Glomerular visceral epithelial cell (primary cell): ENCODE measurements at regions not wholly inside any gene's neighbourhood (a gene's known extent, or its start where the extent isn't known, plus 50 kb on each side); places are given as distances from the start of the nearest gene placed in this dataset.

ENCODE experiments used
- DNase-seq: peaks from one replicate; pipeline ENCODE4 v3.0.0-alpha.2; 2016; ENCODE audit errors: extremely low spot score

- DNase-seq: no peak
Measured at GRCh38 chr16:88318051-88318450, 64.7 kb upstream of the ZNF469 start.

- DNase-seq: no peak
Measured at GRCh38 chr16:88318521-88318920, 64.2 kb upstream of the ZNF469 start.

GRCh38 chr16:88319116-88319965 lies 63.4 kb upstream of the ZNF469 start:
- DNase-seq: no peak

- no peak for DNase-seq
Measured at GRCh38 chr16:88320947-88321634, 61.7 kb upstream of the ZNF469 start.

DNA sequence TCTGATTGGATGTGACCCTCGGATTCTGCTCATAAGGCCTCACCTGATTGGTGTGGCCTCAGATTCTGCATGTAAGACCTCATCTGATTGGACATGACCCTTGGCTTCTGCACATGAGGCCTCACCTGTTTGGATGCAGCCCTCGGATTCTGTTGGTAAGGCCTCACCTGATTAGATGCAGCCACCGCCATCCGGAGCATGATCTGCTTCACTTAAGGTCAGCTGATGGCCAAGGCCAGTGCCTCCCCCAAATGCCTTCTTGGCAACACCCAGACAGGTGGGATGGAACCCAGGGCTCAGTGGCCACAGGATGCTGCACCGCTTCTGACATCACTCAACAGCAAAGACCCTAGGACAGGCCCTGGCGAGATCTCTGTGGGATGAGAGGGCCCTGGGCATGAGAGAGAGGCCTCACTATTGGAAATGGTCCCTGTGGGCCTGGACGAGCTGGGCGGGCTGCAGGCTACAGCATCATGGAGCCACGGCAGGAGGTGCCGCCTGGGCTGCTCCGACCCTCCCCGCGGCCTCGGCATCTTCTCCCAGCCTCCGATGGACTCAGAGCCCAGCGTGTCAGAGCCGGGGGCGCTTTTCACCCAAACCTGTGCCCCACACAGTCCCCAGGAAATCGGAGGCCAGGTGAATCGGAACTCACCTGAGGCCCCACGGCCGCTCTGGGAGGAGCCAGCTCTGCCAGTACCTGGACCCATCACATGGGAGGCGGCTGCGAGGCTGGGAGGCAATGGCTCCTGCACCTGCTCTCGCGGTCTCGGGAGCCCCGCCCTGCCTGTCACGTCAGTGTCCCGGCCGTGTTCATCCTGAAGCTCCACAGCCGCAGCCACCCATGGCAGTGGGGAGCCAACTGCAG lies 60.9 kb upstream of the ZNF469 start:
- no peak for DNase-seq

DNA sequence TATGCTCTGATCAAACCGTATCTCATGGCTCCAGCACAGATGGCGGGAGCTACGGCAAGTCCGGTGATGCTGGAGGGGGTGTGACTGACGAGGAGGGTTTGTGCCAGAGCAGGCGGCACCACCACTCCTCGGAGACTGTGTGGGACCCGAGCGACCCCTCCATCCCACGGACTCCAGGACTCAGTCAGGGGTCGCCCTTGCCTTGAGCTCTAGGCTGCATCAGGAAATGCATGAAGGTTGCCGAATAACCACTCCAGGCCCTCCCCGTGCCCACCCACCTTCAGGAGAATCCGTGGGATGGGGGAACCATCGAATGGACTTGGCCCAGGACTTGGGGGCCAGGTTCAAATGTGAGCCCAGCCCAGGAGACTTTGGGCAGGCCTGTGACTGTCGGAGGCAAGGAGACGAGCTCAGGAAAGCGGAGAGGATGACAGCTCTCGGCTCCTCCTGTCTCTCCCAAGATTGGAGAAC lies 60.2 kb upstream of the ZNF469 start:
- DNase-seq: no peak

DNA sequence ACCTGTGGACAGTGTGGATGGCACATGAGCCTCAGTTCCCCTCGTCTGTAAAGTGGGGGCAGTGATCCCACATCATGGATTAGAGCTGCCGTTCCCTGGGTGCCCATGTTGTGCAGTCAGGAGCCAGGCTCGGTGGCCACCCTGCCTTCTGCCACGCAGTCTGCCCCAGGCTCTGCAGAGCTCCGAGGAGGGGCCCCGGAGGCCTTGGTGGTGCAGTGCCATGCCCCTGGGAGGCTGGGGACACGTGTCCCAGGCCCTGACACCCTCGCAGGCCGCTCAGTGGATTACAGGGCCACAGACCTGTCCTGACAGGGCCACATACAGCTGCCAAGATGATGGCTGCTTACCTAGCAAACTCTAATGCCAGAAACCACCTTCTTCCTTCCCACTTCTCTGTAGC lies 59.7 kb upstream of the ZNF469 start:
- DNase-seq: no peak

DNA sequence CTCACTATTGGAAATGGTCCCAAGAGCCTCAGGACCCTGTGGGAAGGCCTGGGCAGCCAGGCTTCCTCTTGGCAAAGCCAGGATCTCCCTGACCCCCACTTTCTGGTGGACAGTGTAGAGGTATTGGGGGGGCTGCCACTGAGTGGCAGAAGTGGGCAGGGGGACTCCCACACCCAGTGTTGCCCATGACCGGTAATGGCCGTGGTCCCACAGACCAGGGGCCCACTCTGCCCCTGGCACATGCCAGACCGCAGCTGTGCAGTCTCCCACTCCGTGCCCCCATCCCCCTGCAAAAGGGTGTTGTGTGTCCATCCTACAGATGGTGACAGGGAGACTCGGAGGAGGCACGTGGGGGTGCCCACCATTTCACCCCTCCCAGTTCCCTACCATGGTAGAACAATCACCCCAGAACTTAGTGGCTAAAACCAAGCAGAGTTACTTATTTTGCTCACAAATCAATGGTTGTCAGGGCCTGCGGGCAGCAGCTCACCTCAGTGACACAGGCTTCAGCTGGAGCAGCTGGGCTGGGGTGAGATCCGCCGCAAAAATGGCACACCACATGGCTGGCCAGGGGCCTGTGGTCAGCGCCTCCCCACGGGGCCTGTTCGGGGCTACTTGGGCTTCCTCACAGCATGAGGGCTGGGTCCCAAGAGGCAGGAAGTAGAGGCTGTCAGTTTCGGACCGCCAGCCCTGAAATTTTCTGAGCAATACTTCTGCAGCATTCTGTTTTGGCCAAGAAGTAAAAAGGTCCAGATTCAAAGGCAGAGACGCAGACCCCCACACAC lies 59.0 kb upstream of the ZNF469 start:
- DNase-seq: no peak

GRCh38 chr16:88325087-88325750 lies 57.5 kb upstream of the ZNF469 start:
- DNase-seq: no peak

GRCh38 chr16:88325976-88326375 lies 56.8 kb upstream of the ZNF469 start:
- no peak for DNase-seq

DNA sequence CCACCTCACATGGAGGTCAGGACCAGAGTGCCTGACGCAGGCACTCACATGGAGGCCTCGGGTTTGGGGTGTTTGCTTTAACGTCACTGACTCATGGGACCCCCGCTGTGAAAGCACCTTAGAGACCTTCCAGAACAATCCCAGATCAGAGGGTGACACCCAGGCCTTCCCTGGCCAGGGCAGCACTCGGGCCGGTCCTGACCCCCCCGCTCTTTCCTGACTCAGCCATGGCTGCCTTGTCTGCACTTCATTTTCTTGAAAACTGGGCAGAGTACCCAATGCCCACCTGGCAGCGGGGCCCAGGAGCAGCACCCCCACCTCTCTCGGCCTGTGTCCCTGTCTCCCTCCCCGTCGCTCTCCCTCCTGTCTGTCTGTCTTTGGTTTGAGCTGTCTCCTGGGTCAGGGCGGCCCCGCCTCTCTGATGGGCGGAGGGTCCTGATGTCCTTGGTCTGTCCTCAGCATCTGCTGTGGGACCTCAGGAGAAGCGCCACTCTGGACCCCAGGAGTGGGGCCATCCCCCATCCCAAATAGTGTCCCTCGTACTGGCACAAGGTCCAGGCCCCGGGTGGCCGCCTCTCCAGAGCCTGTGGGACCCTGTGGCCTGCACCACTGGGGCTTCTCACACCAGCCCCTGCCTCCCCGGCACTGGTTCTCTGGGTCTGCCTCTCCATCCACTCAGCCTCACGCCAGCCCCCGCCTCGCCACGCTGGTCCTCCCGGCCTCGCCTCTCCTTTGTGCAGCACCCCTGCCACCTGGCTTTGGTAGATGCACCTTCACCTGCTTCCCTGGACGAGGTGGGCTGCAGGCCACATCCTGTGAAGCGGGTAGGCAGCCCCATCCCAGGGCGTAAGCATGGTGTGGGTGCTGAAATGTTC lies 55.9 kb upstream of the ZNF469 start:
- DNase-seq: no peak

GRCh38 chr16:88327561-88328312 lies 55.0 kb upstream of the ZNF469 start:
- peak; percentile 58 for DNase-seq

DNA sequence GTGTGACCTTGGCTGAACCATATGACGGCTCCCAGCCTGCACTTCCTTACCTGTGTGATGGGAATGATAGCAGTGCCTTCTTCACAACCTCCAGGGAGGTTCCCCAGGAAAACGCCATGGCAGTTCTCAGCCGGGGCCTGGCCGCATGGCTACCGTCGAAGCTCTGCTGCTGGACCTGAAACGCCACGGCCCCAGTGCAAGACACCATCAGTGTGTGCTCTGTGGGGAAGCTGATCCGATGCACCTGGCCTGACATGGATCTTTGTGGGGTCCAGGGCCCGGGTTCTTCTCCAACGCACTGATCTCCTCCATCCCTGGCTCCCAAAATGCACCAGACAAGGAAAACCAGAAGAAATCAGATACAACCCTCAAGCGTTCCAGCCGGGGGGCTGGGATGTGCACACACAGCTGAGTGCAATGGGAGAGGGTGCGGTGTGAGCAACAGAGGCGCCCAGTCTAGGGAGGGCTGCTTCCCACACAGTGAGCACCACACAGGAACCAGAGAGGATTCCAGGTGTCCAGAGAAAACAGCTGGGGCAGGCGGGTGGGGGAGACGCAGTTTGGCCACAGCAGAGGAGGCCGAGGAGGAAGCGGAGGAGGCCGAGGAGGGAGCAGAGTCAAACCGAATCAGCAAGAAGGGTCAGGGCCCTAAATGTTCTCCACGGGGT lies 54.3 kb upstream of the ZNF469 start:
- DNase-seq: no peak

DNA sequence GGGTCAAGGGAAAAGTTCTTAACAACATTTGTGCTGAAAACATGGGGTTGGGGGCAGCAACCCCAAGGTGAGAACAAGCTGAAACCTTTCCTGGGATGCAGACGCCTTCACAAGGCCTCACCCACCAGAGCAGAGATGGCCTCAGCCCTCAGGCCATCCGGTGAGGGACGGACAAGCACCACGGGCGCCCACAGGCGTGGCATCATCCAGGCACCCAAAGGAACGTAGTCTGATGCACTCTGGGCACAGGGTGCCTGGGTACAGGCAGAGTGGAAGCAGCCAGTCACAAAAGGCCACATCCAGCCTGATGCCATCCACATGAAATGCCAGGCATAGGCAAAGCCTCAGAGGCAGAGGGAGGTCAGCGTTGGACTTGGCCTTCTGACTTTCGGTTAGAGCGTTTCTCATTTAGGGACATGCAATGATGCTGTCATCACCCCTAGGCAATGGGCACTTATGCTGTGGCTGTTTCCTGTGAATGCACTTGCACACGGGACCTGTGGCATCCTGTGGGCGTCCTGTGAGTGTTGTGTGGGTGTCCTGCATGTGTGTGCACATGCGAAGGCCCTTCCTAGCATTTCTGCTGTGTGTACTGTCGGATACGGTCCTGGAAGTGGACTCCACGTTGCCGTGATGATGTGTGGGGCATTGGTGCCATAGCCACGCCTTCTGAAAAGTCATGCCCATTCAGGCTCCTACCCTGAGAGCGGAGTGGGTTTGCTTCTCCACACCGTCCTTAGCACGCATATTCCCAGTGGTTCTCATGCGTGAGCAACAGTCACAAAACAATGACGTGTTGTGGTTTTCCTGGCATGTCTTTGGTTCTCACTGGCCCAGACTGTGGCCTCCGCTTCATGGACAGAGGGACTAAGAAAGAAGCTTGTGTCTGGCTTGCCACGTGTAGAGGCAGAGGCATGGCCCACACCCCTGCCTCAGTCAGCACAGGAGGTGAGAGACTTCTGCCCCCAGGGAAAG lies 52.7 kb upstream of the ZNF469 start:
- DNase-seq: no peak

- no peak for DNase-seq
Measured at GRCh38 chr16:88330971-88331890, 51.5 kb upstream of the ZNF469 start.
